ENCODE measurements at regions not wholly inside any gene's neighbourhood (a gene's known extent, or its start where the extent isn't known, plus 50 kb on each side); places are given as distances from the start of the nearest gene placed in this dataset.

DNA sequence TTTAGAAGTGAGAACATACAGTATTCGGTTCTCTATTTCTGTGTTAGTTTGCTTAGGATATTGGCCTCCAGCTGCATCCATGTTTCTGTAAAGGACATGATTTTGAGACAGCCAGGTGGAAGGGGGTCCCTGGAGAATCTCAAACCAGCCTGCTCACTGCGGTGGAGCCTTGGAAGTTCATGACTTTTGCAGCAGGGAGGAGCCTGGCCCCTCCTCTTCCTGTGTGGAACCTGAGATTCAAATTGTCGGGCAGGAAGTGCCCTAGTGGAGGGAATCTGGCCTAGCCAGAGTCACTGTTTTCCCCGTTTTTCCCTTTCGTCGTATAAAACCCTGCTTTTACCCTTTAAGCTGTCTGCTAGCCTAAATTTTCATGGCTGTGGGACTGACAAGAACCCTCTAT is 762.6 kb downstream of the PCDH18 start:
- TF ChIP-seq POLR2A (IDR thresholded peaks at IDR 0.05) (no peak), EP300 (IDR thresholded peaks at IDR 0.05) (no peak)
- TF ChIP-seq, protein P1, sequence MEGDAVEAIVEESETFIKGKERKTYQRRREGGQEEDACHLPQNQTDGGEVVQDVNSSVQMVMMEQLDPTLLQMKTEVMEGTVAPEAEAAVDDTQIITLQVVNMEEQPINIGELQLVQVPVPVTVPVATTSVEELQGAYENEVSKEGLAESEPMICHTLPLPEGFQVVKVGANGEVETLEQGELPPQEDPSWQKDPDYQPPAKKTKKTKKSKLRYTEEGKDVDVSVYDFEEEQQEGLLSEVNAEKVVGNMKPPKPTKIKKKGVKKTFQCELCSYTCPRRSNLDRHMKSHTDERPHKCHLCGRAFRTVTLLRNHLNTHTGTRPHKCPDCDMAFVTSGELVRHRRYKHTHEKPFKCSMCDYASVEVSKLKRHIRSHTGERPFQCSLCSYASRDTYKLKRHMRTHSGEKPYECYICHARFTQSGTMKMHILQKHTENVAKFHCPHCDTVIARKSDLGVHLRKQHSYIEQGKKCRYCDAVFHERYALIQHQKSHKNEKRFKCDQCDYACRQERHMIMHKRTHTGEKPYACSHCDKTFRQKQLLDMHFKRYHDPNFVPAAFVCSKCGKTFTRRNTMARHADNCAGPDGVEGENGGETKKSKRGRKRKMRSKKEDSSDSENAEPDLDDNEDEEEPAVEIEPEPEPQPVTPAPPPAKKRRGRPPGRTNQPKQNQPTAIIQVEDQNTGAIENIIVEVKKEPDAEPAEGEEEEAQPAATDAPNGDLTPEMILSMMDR (IDR thresholded peaks at IDR 0.05) = no peak

Measured in stomach (tissue), 4 donors.